ENCODE measurements at regions not wholly inside any gene's neighbourhood (a gene's known extent, or its start where the extent isn't known, plus 50 kb on each side); places are given as distances from the start of the nearest gene placed in this dataset.

DNA sequence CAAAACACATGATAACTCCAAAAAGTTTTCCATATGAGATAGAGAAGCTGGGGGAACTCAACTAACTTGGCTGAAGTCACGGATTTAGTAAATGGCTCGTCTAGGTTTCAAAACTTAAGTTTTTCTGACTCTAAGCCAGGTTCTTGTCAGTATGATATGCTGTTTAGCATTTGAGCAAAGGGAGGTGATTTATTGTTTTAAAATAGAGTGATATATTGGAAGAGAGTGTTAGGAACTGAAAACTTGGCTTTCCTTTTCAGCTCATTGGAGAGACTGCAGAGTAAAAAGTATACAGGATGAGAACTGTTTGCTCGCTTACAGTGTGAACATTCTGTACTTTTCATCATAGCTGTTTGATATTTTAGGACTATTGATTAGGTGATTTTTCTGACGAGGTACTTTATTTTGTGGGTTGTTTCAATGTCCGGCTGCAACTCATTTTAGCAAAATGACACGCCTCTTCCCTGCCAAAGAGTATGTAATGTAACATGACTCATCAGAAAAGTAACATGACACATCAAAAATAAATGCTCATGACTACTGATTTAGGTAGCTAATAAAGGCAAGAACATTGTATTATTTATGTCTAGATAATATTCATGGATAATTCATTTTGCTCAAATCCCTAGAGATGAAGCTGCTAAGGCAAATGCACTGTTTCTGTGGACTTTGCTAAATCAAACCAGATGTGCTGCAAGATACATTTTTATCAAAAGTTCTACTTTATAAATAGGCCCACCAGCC is 355.1 kb downstream of the GPATCH2 start:
- Histone ChIP-seq H3K9me3 (no peaks in the 10 kb centered on the region), H3K36me3 (no peaks in the 10 kb centered on the region), H3K4me3 (no peak overlapping the region), H3K4me1 (no peaks in the 10 kb centered on the region), H3K27ac (no peak overlapping the region), H3K27me3 (no peaks in the 10 kb centered on the region)
- TF ChIP-seq, protein P1, sequence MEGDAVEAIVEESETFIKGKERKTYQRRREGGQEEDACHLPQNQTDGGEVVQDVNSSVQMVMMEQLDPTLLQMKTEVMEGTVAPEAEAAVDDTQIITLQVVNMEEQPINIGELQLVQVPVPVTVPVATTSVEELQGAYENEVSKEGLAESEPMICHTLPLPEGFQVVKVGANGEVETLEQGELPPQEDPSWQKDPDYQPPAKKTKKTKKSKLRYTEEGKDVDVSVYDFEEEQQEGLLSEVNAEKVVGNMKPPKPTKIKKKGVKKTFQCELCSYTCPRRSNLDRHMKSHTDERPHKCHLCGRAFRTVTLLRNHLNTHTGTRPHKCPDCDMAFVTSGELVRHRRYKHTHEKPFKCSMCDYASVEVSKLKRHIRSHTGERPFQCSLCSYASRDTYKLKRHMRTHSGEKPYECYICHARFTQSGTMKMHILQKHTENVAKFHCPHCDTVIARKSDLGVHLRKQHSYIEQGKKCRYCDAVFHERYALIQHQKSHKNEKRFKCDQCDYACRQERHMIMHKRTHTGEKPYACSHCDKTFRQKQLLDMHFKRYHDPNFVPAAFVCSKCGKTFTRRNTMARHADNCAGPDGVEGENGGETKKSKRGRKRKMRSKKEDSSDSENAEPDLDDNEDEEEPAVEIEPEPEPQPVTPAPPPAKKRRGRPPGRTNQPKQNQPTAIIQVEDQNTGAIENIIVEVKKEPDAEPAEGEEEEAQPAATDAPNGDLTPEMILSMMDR (IDR thresholded peaks at IDR 0.05): no peak
- DNase-seq (no peak), ATAC-seq (peak in 1 of 4 donors; percentile 40), FAIRE-seq (no peak)
- intact Hi-C loops (cut with DNase I): no loop called here
- 38 to 54% methylated on average over 6 of the region's 6 CpGs for WGBS, 2 donors

DNA sequence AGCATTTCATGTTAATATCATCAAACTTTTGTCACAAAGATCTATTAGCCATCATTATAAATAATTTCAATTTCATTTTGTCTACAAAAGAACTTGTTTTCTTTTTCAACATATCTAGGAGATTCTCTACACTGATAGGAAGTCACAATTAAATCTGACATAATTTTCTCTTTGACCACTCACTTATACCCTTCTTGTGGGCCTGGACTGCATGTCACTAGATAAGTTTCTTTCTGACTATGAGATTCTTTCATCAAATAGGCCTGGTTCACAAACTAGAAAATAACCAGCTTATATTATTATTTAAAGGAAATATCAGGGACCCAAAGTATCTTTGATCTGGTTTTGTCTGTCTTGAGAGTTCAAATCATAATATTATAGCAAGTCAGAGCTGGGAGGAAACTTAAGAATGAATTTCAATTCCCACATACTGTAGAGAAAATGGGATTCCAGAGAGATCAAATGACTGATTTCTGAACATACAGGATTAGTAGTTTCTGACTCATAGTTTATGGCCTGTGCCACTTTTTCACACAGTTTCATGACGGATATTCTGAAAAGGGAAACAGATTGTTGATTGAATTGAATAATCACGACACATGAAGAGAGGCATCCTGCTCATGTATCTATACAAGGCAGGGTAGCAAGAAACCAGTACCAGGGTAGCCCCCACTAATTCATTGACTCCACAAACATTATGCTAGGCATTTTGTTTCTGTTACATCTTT is 355.8 kb downstream of the GPATCH2 start:
- TF ChIP-seq, protein P1 (IDR thresholded peaks at IDR 0.05): no peak
- Histone ChIP-seq H3K27ac (no peak overlapping the region), H3K27me3 (no peaks in the 10 kb centered on the region), H3K9me3 (no peaks in the 10 kb centered on the region), H3K4me3 (no peak overlapping the region), H3K4me1 (no peaks in the 10 kb centered on the region), H3K36me3 (no peaks in the 10 kb centered on the region)
- no peak for DNase-seq
- no peak for FAIRE-seq
- 53 to 54% methylated on average over 2 of the region's 2 CpGs for WGBS, 2 donors
- intact Hi-C loops (cut with DNase I): no loop called here
- ATAC-seq: no peak

DNA sequence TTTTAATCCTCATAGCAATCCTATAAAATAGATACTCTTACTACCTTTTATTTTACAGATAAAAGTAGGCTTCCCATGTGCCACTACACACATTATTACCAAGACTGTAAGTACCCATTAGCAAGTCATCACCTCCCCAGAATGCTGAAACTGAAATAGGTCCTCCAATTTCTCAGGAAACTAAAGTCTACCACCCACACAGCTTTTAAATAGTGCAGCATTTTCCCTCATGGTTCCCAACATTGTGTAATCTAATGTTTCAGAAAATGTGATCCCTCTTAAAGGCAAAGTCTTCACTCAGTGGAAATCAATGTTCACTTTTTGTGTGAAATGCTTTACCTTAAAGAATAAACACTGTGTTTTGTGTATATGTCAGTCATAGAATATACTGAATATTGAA is 356.5 kb downstream of the GPATCH2 start:
- Histone ChIP-seq H3K36me3 (no peaks in the 10 kb centered on the region), H3K27me3 (no peaks in the 10 kb centered on the region), H3K4me3 (no peak overlapping the region), H3K27ac (no peak overlapping the region), H3K4me1 (no peaks in the 10 kb centered on the region), H3K9me3 (no peaks in the 10 kb centered on the region)
- no peak for FAIRE-seq
- TF ChIP-seq, protein P1 (IDR thresholded peaks at IDR 0.05): no peak
- intact Hi-C loops (cut with DNase I): no loop called here
- DNase-seq: no peak
- no peak for ATAC-seq

DNA sequence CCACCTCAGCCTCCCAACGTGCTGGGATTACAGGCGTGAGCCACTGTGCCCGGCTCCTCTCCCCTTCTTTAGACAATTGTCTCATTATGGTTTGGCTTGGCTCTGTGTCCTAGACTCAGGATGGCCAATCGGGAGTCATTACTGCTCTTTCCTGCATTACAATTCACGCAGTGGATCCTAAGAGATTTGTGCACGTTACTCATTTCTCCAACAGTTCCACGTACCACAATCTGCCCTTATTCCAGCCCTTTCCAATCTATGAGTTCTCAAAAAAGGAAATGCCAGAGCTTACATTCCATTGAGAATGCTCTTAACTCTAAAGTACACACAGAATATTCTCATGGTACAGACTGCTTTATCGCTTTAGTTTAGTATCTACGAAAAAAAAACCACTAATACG is 357.0 kb downstream of the GPATCH2 start:
- no peaks in the 10 kb centered on the region for H3K9me3 ChIP-seq
- no peaks in the 10 kb centered on the region for H3K27me3 ChIP-seq
- WGBS, 2 donors: 71 to 80% methylated on average over 10 of the region's 10 CpGs
- TF ChIP-seq, protein P1 (IDR thresholded peaks at IDR 0.05): no peak
- no peak for ATAC-seq
- H3K36me3 ChIP-seq: no peaks in the 10 kb centered on the region
- FAIRE-seq: no peak
- no peak overlapping the region for H3K4me3 ChIP-seq
- no peaks in the 10 kb centered on the region for H3K4me1 ChIP-seq
- H3K27ac ChIP-seq: no peak overlapping the region
- no peak for DNase-seq
- intact Hi-C loops (cut with DNase I): no loop called here

DNA sequence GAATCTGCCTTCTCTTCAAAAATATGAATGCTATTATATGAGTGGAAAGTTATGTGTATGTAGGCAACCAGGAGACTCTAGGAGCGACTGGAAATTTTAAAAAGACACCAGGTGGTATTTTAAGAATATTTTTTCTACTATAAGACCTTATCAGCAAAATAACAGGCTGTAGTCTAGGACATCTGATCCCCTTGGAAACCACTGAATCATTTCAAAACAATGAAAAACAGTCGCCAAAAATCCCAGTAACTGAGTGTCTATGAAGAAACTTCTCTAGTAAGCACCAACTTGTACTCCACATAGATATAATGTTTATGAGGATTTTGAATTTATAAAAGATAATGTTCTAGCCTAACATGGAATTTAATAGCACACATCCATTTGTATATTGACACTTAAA is 358.5 kb downstream of the GPATCH2 start:
- Histone ChIP-seq H3K4me1 (no peaks in the 10 kb centered on the region), H3K27ac (no peak overlapping the region), H3K36me3 (no peaks in the 10 kb centered on the region), H3K27me3 (no peaks in the 10 kb centered on the region), H3K9me3 (no peaks in the 10 kb centered on the region), H3K4me3 (no peak overlapping the region)
- intact Hi-C loops (cut with DNase I): no loop called here
- FAIRE-seq (no peak), DNase-seq (no peak), ATAC-seq (no peak)
- TF ChIP-seq, protein P1 (IDR thresholded peaks at IDR 0.05): no peak
- 56 to 69% methylated on average over 2 of the region's 2 CpGs for WGBS, 2 donors

Data from pancreas (tissue), 10 donors.